Panc1 (cell line): ENCODE measurements at regions not wholly inside any gene's neighbourhood (a gene's known extent, or its start where the extent isn't known, plus 50 kb on each side); places are given as distances from the start of the nearest gene placed in this dataset.

Experiments used
- POLR2AphosphoS5 ChIP-seq: IDR thresholded peaks from 2 replicates; pipeline ENCODE4 v1.6.1; 2012; ENCODE audit warnings: mild to moderate bottlenecking, low read depth, low read length, moderate library complexity
- TCF7L2 ChIP-seq: IDR thresholded peaks from 2 replicates; pipeline ENCODE4 v1.6.1; 2011; ENCODE audit warnings: mild to moderate bottlenecking, low read depth, low read length, inconsistent platforms
- TF ChIP-seq, protein P1 (sequence below): fragments of 450-650 bp; IDR thresholded peaks from 2 replicates; pipeline ENCODE4 v1.5.1; 2017; ENCODE audit warnings: mild to moderate bottlenecking
- TF ChIP-seq, protein P2 (sequence below), 2 experiments: IDR thresholded peaks; 2 replicates each; pipeline ENCODE4 v1.6.1; 2011 to 2012; ENCODE audit warnings: low read depth in 2 of 2, control low read depth in 1 of 2, low read length in 1 of 2, mild to moderate bottlenecking in 1 of 2, moderate library complexity in 1 of 2; ENCODE audit not compliant: insufficient read depth in 1 of 2

DNA sequence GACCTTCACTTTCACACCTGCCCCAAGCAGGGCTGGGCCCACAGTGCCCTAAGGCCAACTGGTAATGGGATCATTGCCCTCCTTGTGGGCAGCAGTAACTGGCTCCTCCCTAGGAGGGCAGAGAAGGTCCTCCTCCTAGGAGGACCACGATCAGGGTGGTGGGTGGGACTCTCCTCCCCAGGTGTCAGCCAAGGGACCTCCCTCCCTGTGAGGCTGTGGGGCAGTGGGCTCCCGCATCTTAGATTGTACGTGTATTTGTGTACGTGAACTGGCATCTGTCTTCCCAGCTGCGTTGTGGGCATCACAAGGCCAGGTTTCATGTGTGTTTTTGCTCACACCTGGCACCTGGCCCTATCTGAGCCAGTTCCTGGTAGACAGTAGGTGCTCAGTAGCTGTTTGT is 111.8 kb downstream of the SOX1 start:
- TF ChIP-seq, protein P1, sequence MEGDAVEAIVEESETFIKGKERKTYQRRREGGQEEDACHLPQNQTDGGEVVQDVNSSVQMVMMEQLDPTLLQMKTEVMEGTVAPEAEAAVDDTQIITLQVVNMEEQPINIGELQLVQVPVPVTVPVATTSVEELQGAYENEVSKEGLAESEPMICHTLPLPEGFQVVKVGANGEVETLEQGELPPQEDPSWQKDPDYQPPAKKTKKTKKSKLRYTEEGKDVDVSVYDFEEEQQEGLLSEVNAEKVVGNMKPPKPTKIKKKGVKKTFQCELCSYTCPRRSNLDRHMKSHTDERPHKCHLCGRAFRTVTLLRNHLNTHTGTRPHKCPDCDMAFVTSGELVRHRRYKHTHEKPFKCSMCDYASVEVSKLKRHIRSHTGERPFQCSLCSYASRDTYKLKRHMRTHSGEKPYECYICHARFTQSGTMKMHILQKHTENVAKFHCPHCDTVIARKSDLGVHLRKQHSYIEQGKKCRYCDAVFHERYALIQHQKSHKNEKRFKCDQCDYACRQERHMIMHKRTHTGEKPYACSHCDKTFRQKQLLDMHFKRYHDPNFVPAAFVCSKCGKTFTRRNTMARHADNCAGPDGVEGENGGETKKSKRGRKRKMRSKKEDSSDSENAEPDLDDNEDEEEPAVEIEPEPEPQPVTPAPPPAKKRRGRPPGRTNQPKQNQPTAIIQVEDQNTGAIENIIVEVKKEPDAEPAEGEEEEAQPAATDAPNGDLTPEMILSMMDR: no peak
- TF ChIP-seq TCF7L2: no peak
- no peak for TF ChIP-seq POLR2AphosphoS5
- TF ChIP-seq, protein P2, sequence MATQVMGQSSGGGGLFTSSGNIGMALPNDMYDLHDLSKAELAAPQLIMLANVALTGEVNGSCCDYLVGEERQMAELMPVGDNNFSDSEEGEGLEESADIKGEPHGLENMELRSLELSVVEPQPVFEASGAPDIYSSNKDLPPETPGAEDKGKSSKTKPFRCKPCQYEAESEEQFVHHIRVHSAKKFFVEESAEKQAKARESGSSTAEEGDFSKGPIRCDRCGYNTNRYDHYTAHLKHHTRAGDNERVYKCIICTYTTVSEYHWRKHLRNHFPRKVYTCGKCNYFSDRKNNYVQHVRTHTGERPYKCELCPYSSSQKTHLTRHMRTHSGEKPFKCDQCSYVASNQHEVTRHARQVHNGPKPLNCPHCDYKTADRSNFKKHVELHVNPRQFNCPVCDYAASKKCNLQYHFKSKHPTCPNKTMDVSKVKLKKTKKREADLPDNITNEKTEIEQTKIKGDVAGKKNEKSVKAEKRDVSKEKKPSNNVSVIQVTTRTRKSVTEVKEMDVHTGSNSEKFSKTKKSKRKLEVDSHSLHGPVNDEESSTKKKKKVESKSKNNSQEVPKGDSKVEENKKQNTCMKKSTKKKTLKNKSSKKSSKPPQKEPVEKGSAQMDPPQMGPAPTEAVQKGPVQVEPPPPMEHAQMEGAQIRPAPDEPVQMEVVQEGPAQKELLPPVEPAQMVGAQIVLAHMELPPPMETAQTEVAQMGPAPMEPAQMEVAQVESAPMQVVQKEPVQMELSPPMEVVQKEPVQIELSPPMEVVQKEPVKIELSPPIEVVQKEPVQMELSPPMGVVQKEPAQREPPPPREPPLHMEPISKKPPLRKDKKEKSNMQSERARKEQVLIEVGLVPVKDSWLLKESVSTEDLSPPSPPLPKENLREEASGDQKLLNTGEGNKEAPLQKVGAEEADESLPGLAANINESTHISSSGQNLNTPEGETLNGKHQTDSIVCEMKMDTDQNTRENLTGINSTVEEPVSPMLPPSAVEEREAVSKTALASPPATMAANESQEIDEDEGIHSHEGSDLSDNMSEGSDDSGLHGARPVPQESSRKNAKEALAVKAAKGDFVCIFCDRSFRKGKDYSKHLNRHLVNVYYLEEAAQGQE (IDR thresholded peaks at IDR 0.05; ENCODE audit: insufficient read depth in 1 of 2, low read depth in 2 of 2, low read length in 1 of 2): no peak
